ENCODE measurements at regions not wholly inside any gene's neighbourhood (a gene's known extent, or its start where the extent isn't known, plus 50 kb on each side); places are given as distances from the start of the nearest gene placed in this dataset.

- no peak for TF ChIP-seq CTCF (conservative IDR thresholded peaks at IDR 0.05 in 1 of 2, IDR thresholded peaks at IDR 0.05 in 1 of 2; ENCODE audit: low read depth in 1 of 2, low read length in 2 of 2)
- no peak for TF ChIP-seq EZH2 (IDR thresholded peaks at IDR 0.05; ENCODE audit: low read length, missing control alignments)
Measured at GRCh38 chr5:18032744-18033143, 398.5 kb downstream of the TAF11L14 start.
